Upper lobe of left lung (tissue), 6 donors: ENCODE measurements at regions not wholly inside any gene's neighbourhood (a gene's known extent, or its start where the extent isn't known, plus 50 kb on each side); places are given as distances from the start of the nearest gene placed in this dataset.

Experiments
- ATAC-seq, 2 donors: fragments of 200-7000 bp; cut with Tn5 transposase; one replicate each; pipeline ENCODE4 v1.9.1; 2022; ENCODE audit warnings: mild to moderate bottlenecking in 2 of 2, moderate library complexity in 2 of 2; ENCODE audit not compliant: low FRiP score in 2 of 2
- DNase-seq, 2 donors: peaks; one replicate each; pipeline ENCODE4 v3.0.0-alpha.2; 2019 to 2020
- H3K27ac ChIP-seq, 4 donors: fragments of 200-600 bp; sonication (generic); one replicate each; pipeline ENCODE4 v1.5.1; 2016 to 2019
- H3K27me3 ChIP-seq, 4 donors: fragments of 200-600 bp; sonication (generic); one replicate each; pipeline ENCODE4 v1.5.1; 2017 to 2019
- H3K36me3 ChIP-seq, 4 donors: fragments of 200-600 bp; sonication (generic); one replicate each; pipeline ENCODE4 v1.5.1; 2016 to 2019
- H3K4me1 ChIP-seq, 4 donors: fragments of 200-600 bp; sonication (generic); one replicate each; pipeline ENCODE4 v1.5.1; 2018 to 2019
- H3K4me3 ChIP-seq, 4 donors: fragments of 200-600 bp; sonication (generic); one replicate each; pipeline ENCODE4 v1.5.1; 2017 to 2019; ENCODE audit warnings: mild to moderate bottlenecking in 2 of 4, moderate library complexity in 1 of 4
- H3K9me3 ChIP-seq, 4 donors: fragments of 200-600 bp; sonication (generic); one replicate each; pipeline ENCODE4 v1.5.1; 2018 to 2019
- EP300 ChIP-seq, 4 donors: sonication (generic); formaldehyde crosslinking; IDR thresholded peaks; one replicate each; pipeline ENCODE4 v1.5.1; 2017; ENCODE audit warnings: antibody characterized with exemption in 4 of 4, control low read depth in 2 of 4
- POLR2A ChIP-seq, 4 donors: fragments of 450-650 bp; IDR thresholded peaks; one replicate each; pipeline ENCODE4 v1.5.1; 2016 to 2017; ENCODE audit warnings: antibody characterized with exemption in 4 of 4, mild to moderate bottlenecking in 2 of 4
- POLR2AphosphoS5 ChIP-seq, 2 donors: sonication (generic); formaldehyde crosslinking; IDR thresholded peaks; one replicate each; pipeline ENCODE4 v1.5.1; 2017; ENCODE audit warnings: antibody characterized with exemption in 2 of 2
- WGBS, 2 donors: methylation state at CpG; one replicate each; pipeline ENCODE4 v1.1.5; 2017 to 2018; 5-methylcytosine and 5-hydroxymethylcytosine counted together
- TF ChIP-seq, protein P1 (sequence below), 6 experiments: fragments of 450-650 bp in 4 of 6; fragments of 200-600 bp in 2 of 6; sonication (generic) in 2 of 6; IDR thresholded peaks; one replicate each; pipeline ENCODE4 v1.5.1; 2016 to 2019; ENCODE audit warnings: antibody characterized with exemption in 6 of 6
- donor health status: DM: no; HTN: no; CAD: no; lungs with moderate emphysema.
- donor health status: DM: no; HTN: yes; CAD: no; lungs with severe emphysema.

DNA sequence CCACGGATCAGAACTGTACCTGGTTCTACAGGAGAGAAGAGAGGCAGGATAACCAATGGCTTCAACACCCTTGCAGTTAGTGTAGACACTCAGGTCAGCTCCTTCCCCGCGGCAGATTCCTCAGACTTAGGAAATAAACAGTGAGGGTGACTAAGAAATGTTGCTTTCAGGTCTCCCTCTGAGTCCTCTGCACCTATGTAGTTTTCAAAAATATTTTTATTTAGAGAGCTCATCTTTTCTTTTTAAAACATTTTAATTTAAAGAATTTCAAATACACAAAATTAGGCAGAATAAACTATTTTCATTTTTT is 195.2 kb downstream of the KLF12 start:
- H3K4me1 ChIP-seq = peaks cover 0 to 3% (median 0%) of the 10 kb centered on the region in 4 donors
- H3K27me3 ChIP-seq = no peaks in the 10 kb centered on the region
- DNase-seq (no peak), ATAC-seq (no peak)
- no peaks in the 10 kb centered on the region for H3K36me3 ChIP-seq
- H3K9me3 ChIP-seq = no peaks in the 10 kb centered on the region
- no peak overlapping the region for H3K4me3 ChIP-seq
- H3K27ac ChIP-seq = no peak overlapping the region
- TF ChIP-seq, protein P1, sequence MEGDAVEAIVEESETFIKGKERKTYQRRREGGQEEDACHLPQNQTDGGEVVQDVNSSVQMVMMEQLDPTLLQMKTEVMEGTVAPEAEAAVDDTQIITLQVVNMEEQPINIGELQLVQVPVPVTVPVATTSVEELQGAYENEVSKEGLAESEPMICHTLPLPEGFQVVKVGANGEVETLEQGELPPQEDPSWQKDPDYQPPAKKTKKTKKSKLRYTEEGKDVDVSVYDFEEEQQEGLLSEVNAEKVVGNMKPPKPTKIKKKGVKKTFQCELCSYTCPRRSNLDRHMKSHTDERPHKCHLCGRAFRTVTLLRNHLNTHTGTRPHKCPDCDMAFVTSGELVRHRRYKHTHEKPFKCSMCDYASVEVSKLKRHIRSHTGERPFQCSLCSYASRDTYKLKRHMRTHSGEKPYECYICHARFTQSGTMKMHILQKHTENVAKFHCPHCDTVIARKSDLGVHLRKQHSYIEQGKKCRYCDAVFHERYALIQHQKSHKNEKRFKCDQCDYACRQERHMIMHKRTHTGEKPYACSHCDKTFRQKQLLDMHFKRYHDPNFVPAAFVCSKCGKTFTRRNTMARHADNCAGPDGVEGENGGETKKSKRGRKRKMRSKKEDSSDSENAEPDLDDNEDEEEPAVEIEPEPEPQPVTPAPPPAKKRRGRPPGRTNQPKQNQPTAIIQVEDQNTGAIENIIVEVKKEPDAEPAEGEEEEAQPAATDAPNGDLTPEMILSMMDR (IDR thresholded peaks at IDR 0.05) = no peak
- TF ChIP-seq POLR2A (IDR thresholded peaks at IDR 0.05) (no peak), EP300 (IDR thresholded peaks at IDR 0.05) (no peak), POLR2AphosphoS5 (IDR thresholded peaks at IDR 0.05) (no peak)
- 89 to 90% methylated on average over 3 of the region's 3 CpGs for WGBS, 2 donors

DNA sequence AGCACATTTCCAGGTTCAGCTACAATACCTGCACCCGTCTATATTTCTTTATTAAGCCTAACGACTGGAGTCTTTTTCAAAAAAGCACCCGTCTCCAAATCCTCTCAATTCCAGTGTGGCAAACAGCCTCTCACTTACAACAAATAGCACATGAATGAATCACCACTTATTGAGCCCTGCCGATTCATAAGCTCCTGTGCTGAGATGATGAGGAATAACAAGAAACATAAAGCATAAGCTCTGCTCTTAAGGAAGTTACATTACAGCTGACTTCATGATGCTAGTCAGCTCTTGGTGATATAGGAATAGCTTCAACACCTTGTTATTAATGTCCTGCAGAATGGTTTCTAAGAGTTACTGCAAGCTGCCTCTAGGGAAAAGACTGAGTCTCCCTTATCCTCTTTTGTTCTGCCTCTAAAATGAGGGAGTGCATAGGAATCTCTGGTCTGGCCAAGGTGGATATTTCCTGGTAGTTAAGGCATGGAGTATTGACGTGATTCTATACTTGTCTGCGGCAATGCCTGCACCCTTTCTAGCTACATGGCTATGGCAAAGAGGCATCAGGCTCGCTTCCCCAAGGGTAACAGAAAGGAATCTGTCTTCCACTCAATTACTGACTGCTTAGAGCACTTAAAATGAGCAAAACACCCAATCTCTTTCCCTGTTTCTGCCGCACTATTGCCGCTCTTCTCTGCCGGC is 195.7 kb downstream of the KLF12 start:
- TF ChIP-seq EP300 (IDR thresholded peaks at IDR 0.05) = no peak
- TF ChIP-seq POLR2AphosphoS5 (IDR thresholded peaks at IDR 0.05) = no peak
- TF ChIP-seq, protein P1 (IDR thresholded peaks at IDR 0.05) = no peak
- no peak for TF ChIP-seq POLR2A (IDR thresholded peaks at IDR 0.05)
- Histone ChIP-seq H3K27me3 (no peaks in the 10 kb centered on the region), H3K4me1 (no peaks in the 10 kb centered on the region), H3K9me3 (no peaks in the 10 kb centered on the region), H3K27ac (no peak overlapping the region), H3K4me3 (no peak overlapping the region), H3K36me3 (no peaks in the 10 kb centered on the region)
- WGBS, 2 donors = 86 to 87% methylated on average over 10 of the region's 10 CpGs
- ATAC-seq = no peak
- no peak for DNase-seq

DNA sequence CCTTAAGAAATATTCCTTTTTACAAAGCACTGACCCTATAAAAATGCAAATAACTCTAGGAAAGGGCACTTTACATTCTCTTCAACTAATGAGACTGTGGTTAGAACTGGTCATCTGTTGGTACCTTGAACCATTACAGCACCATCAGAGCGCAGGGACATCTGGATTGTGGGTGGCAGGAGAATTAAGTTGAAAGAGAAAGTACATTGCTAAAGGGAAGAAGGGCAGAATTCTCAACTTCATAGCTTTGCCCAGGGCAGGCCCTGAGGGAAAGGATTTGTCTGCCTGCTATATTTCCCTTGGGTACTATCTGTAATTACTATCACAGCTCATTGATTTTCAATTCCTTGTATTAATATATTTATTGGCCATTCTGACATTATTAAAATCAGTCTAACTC is 196.8 kb downstream of the KLF12 start:
- Histone ChIP-seq H3K27me3 (no peaks in the 10 kb centered on the region), H3K4me3 (no peak overlapping the region), H3K9me3 (no peaks in the 10 kb centered on the region), H3K36me3 (no peaks in the 10 kb centered on the region), H3K27ac (no peak overlapping the region), H3K4me1 (no peaks in the 10 kb centered on the region)
- TF ChIP-seq POLR2A (IDR thresholded peaks at IDR 0.05) (no peak), EP300 (IDR thresholded peaks at IDR 0.05) (no peak), POLR2AphosphoS5 (IDR thresholded peaks at IDR 0.05) (no peak)
- TF ChIP-seq, protein P1 (IDR thresholded peaks at IDR 0.05) = no peak
- 94 to 95% methylated on average over 1 of the region's 1 CpG for WGBS, 2 donors
- ATAC-seq (no peak), DNase-seq (no peak)

DNA sequence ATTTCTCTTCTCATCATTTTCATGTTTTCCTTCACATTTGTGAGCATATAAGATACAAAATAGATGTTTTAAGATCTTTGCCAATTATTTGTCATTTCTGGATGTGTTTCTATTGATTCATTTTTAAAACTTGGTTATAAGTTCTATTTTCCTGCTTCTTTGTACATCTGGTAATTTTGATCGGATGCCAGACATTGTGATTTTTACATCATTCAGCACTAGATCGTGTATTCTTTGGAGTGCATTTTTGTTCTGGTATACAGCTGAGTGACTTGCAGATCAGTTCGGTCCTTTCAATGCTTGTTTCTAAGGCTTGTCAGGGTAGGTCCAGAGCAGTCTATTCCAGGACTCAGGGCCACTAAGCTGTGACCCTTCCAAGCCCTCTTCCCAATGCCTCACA is 198.2 kb downstream of the KLF12 start:
- ATAC-seq (no peak), DNase-seq (no peak)
- no peak overlapping the region for H3K4me3 ChIP-seq
- H3K9me3 ChIP-seq = no peaks in the 10 kb centered on the region
- H3K4me1 ChIP-seq = no peaks in the 10 kb centered on the region
- TF ChIP-seq, protein P1 (IDR thresholded peaks at IDR 0.05) = no peak
- TF ChIP-seq POLR2A (IDR thresholded peaks at IDR 0.05) = no peak
- TF ChIP-seq EP300 (IDR thresholded peaks at IDR 0.05) = no peak
- TF ChIP-seq POLR2AphosphoS5 (IDR thresholded peaks at IDR 0.05) = no peak
- no peaks in the 10 kb centered on the region for H3K36me3 ChIP-seq
- H3K27ac ChIP-seq = no peak overlapping the region
- WGBS, 2 donors = 94% methylated on average over 3 of the region's 3 CpGs
- no peaks in the 10 kb centered on the region for H3K27me3 ChIP-seq

GRCh38 chr13:73934771-73935170 is 199.4 kb downstream of the KLF12 start:
- DNase-seq (no peak), ATAC-seq (no peak)
- Histone ChIP-seq H3K4me1 (no peaks in the 10 kb centered on the region), H3K36me3 (no peaks in the 10 kb centered on the region), H3K4me3 (no peak overlapping the region), H3K9me3 (no peaks in the 10 kb centered on the region), H3K27ac (no peak overlapping the region), H3K27me3 (no peaks in the 10 kb centered on the region)
- no peak for TF ChIP-seq POLR2AphosphoS5 (IDR thresholded peaks at IDR 0.05)
- 91 to 95% methylated on average over 3 of the region's 3 CpGs for WGBS, 2 donors
